Epidermal melanocyte (primary cell): ENCODE measurements at regions not wholly inside any gene's neighbourhood (a gene's known extent, or its start where the extent isn't known, plus 50 kb on each side); places are given as distances from the start of the nearest gene placed in this dataset.
"Not testable (repeated sequence)": the region's sequence is repeated elsewhere in the genome, so short reads cannot be mapped to it uniquely, and the experiment has no call there.

Experiments used
- DNase-seq: peaks from one replicate; pipeline ENCODE4 v3.0.0; 2011; ENCODE audit warnings: low spot score; ENCODE audit not compliant: insufficient read length

- DNase-seq, result no peak
Measured at GRCh38 chr5:118295045-118295444, 693.3 kb downstream of the DTWD2 start.

GRCh38 chr5:118293378-118293777 is 695.0 kb downstream of the DTWD2 start:
- DNase-seq, result no peak

- no peak for DNase-seq
Measured at GRCh38 chr5:118290204-118290603, 698.1 kb downstream of the DTWD2 start.

- not testable (repeated sequence) for DNase-seq
Measured at GRCh38 chr5:118284230-118284629, 704.1 kb downstream of the DTWD2 start.

GRCh38 chr5:118282480-118283038 is 705.8 kb downstream of the DTWD2 start:
- DNase-seq, result not testable (repeated sequence)

GRCh38 chr5:118279540-118280294 is 708.6 kb downstream of the DTWD2 start:
- no peak for DNase-seq

GRCh38 chr5:118270526-118270925 is 717.8 kb downstream of the DTWD2 start:
- no peak for DNase-seq

- DNase-seq, result no peak
Measured at GRCh38 chr5:118258223-118258622, 730.1 kb downstream of the DTWD2 start.

GRCh38 chr5:118257066-118257465 is 731.3 kb downstream of the DTWD2 start:
- no peak for DNase-seq

- DNase-seq, result no peak
Measured at GRCh38 chr5:118253225-118254061, 734.9 kb downstream of the DTWD2 start.

- no peak for DNase-seq
Measured at GRCh38 chr5:118249386-118249785, 739.0 kb downstream of the DTWD2 start.

- DNase-seq, result no peak
Measured at GRCh38 chr5:118247458-118247857, 740.9 kb downstream of the DTWD2 start.

GRCh38 chr5:118243613-118244012 is 744.7 kb downstream of the DTWD2 start:
- no peak for DNase-seq

- DNase-seq, result no peak
Measured at GRCh38 chr5:118243068-118243467, 745.3 kb downstream of the DTWD2 start.

- no peak for DNase-seq
Measured at GRCh38 chr5:118236108-118236849, 752.1 kb downstream of the DTWD2 start.

GRCh38 chr5:118233606-118234005 is 754.7 kb downstream of the DTWD2 start:
- DNase-seq, result no peak

GRCh38 chr5:118228489-118228888 is 759.9 kb downstream of the DTWD2 start:
- no peak for DNase-seq

- DNase-seq, result no peak
Measured at GRCh38 chr5:118224546-118224945, 763.8 kb downstream of the DTWD2 start.

- no peak for DNase-seq
Measured at GRCh38 chr5:118220556-118221195, 767.7 kb downstream of the DTWD2 start.

GRCh38 chr5:118211606-118212005 is 776.7 kb downstream of the DTWD2 start:
- DNase-seq, result no peak

GRCh38 chr5:118208031-118208453 is 780.3 kb downstream of the DTWD2 start:
- DNase-seq, result no peak
